ENCODE measurements at regions not wholly inside any gene's neighbourhood (a gene's known extent, or its start where the extent isn't known, plus 50 kb on each side); places are given as distances from the start of the nearest gene placed in this dataset.

DNA sequence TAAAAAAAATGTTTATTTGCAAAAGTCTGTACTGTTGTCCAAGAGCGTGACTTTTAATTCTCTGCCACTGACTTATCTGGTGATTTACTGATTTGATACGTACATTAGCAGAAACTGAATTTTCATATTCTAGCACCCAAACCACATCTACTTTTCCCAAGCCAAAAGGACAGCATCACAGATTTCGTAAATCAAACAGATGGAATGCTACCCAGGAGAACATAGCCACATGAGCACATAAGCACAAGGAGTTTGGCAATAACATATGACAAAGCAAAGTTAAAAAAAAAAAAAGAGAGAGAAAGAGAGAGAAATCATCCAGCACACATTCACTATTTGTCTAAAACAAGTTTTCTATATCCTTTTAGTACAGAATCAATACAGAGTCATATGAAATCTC is 83.7 kb downstream of the HINT1 start:
- Mint-ChIP-seq H3K9me3 (peaks cover 11% of the 10 kb centered on the region), H3K4me3 (no peak overlapping the region), H3K36me3 (ENCODE audit: low read depth) (no peaks in the 10 kb centered on the region), H3K27ac (no peak overlapping the region), H3K4me1 (no peaks in the 10 kb centered on the region), H3K27me3 (ENCODE audit: low read depth, poor library complexity) (no peaks in the 10 kb centered on the region)
- no peak for DNase-seq
- no peak for TF ChIP-seq CTCF (IDR thresholded peaks at IDR 0.05)

- Mint-ChIP-seq H3K4me3 (no peak overlapping the region), H3K9me3 (peaks cover 8% of the 10 kb centered on the region), H3K27me3 (ENCODE audit: low read depth, poor library complexity) (no peaks in the 10 kb centered on the region), H3K36me3 (ENCODE audit: low read depth) (no peaks in the 10 kb centered on the region), H3K27ac (peak overlapping the region; percentile 53), H3K4me1 (no peaks in the 10 kb centered on the region)
- DNase-seq, result no peak
- TF ChIP-seq CTCF (IDR thresholded peaks at IDR 0.05), result no peak
Measured at GRCh38 chr5:131079232-131079631, 85.8 kb downstream of the HINT1 start.

DNA sequence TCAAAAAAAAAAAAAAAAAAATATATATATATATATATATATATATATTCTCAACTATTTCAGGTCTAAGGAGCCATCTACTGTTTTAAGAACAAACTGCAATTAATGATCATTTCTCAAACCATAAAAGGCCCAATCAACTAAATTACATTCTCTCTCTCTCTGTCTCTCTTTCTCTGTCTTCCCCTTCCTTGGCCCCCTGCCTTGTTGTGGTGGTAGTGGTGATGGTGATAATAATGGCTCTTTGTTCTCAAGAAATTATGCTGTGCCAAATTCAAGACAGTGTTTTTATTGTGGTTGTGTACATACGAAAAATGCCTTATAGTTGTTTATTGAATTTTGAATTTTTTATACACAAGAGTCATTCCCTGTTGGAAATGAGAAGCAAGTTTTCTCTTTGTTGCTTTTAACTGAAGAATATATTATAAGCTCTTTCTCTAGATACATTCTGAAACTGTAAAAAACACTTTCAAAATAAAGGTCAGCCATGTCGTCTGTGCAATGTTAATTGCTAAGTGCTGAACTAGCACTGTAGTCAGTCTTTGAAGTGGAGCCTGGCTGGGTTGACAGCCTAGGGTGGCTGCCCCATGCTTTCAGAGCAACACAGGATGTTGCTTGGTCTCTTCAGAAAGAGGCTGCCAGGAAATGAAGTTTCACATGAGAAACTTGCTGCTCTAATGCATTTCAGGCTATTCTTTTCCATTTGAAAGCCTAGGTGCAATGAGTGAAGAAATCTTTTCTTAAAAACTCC is 96.0 kb downstream of the HINT1 start:
- no peaks in the 10 kb centered on the region for H3K36me3 Mint-ChIP-seq (ENCODE audit: low read depth)

GRCh38 chr5:131068076-131068475 is 97.0 kb downstream of the HINT1 start:
- Mint-ChIP-seq H3K4me3 (no peak overlapping the region), H3K9me3 (peaks cover 18% of the 10 kb centered on the region), H3K4me1 (peaks cover 9% of the 10 kb centered on the region), H3K27me3 (ENCODE audit: low read depth, poor library complexity) (no peaks in the 10 kb centered on the region), H3K36me3 (ENCODE audit: low read depth) (no peaks in the 10 kb centered on the region), H3K27ac (no peak overlapping the region)
- DNase-seq, result no peak
- no peak for TF ChIP-seq CTCF (IDR thresholded peaks at IDR 0.05)

More for the DNA sequence above, 96.0 kb downstream of the HINT1 start:
- Mint-ChIP-seq H3K4me3 (no peak overlapping the region), H3K27me3 (ENCODE audit: low read depth, poor library complexity) (no peaks in the 10 kb centered on the region), H3K4me1 (peaks cover 9% of the 10 kb centered on the region), H3K9me3 (peaks cover 18% of the 10 kb centered on the region), H3K27ac (peak overlapping the region; percentile 72)
- no peak for DNase-seq
- no peak for TF ChIP-seq CTCF (IDR thresholded peaks at IDR 0.05)

DNA sequence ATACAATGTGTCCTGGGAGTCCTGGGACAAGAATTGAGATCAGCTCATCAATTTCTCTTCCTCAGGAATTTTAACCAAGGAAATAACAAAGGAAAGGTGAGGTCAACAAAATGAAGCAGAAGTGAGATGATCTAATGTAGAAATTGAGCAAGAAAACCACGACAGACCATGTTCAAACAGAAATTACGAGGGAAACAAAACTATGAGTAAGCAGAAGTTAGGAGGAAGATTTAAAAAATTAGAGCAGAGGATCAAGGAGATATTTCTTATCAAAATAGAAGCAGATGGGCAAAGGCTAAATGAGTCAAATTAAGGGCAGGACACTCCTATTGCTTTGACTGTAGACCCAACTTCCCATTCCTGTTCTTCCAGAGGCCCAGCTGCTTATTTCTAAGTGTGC is 97.4 kb downstream of the HINT1 start:
- no peaks in the 10 kb centered on the region for H3K36me3 Mint-ChIP-seq (ENCODE audit: low read depth)
- no peak for DNase-seq
- no peak overlapping the region for H3K27ac Mint-ChIP-seq
- H3K4me3 Mint-ChIP-seq, result no peak overlapping the region
- H3K27me3 Mint-ChIP-seq (ENCODE audit: low read depth, poor library complexity), result no peaks in the 10 kb centered on the region
- H3K9me3 Mint-ChIP-seq, result peaks cover 18% of the 10 kb centered on the region
- H3K4me1 Mint-ChIP-seq, result peaks cover 9% of the 10 kb centered on the region
- no peak for TF ChIP-seq CTCF (IDR thresholded peaks at IDR 0.05)
